ENCODE measurements at regions not wholly inside any gene's neighbourhood (a gene's known extent, or its start where the extent isn't known, plus 50 kb on each side); places are given as distances from the start of the nearest gene placed in this dataset.

GRCh38 chr2:121047383-121047782 is 237.6 kb downstream of the TFCP2L1 start:
- TF ChIP-seq CTCF (IDR thresholded peaks at IDR 0.05) (no peak), POLR2A (IDR thresholded peaks at IDR 0.05) (no peak)
